Spleen (tissue), 11 donors: ENCODE measurements at regions not wholly inside any gene's neighbourhood (a gene's known extent, or its start where the extent isn't known, plus 50 kb on each side); places are given as distances from the start of the nearest gene placed in this dataset.

ENCODE experiments used
- DNase-seq: peaks from one replicate; pipeline ENCODE4 v3.0.0-alpha.2; 2020
- H3K27ac ChIP-seq, 8 donors: fragments of 200-600 bp; sonication (generic) in 7 of 8; 1 replicate in 4 of 8; 2 replicates in 4 of 8; pipeline versions ENCODE4 v1.5.0 to v1.8.0; 2016 to 2021; ENCODE audit warnings: inconsistent platforms in 4 of 8, mild to moderate bottlenecking in 4 of 8, moderate library complexity in 1 of 8
- H3K27me3 ChIP-seq, 7 donors: fragments of 200-600 bp; sonication (generic) in 6 of 7; replicated peaks in 1 of 7; 1 replicate in 4 of 7; 2 replicates in 3 of 7; pipeline versions ENCODE4 v1.5.0 to v1.8.0; 2016 to 2021; ENCODE audit warnings: inconsistent platforms in 3 of 7, mild to moderate bottlenecking in 1 of 7
- H3K36me3 ChIP-seq, 6 donors: fragments of 200-600 bp; sonication (generic) in 5 of 6; 1 replicate in 4 of 6; 2 replicates in 2 of 6; pipeline versions ENCODE4 v1.5.0 to v1.8.0; 2016 to 2021; ENCODE audit warnings: inconsistent platforms in 2 of 6
- H3K4me1 ChIP-seq, 6 donors: fragments of 200-600 bp; sonication (generic) in 5 of 6; 1 replicate in 3 of 6; 2 replicates in 3 of 6; pipeline versions ENCODE4 v1.5.0 to v1.8.0; 2016 to 2021; ENCODE audit warnings: inconsistent platforms in 3 of 6
- H3K4me3 ChIP-seq, 8 donors: fragments of 200-600 bp; sonication (generic) in 7 of 8; 1 replicate in 4 of 8; 2 replicates in 4 of 8; pipeline versions ENCODE4 v1.5.0 to v1.8.0; 2016 to 2021; ENCODE audit warnings: inconsistent platforms in 4 of 8, mild to moderate bottlenecking in 4 of 8, moderate library complexity in 2 of 8
- H3K9me3 ChIP-seq, 8 donors: fragments of 200-600 bp; sonication (generic) in 7 of 8; 1 replicate in 4 of 8; 2 replicates in 4 of 8; pipeline versions ENCODE4 v1.5.0 to v1.8.0; 2016 to 2021; ENCODE audit warnings: inconsistent platforms in 4 of 8
- CTCF ChIP-seq, 11 experiments: fragments of 200-600 bp in 7 of 11; fragments of 450-650 bp in 4 of 11; sonication (generic) in 4 of 11; IDR thresholded peaks in 8 of 11; conservative IDR thresholded peaks in 3 of 11; 1 replicate in 7 of 11; 2 replicates in 4 of 11; pipeline versions ENCODE4 v1.4.0 to v1.8.0; 2016 to 2021; ENCODE audit warnings: antibody characterized with exemption in 11 of 11, inconsistent platforms in 4 of 11, mild to moderate bottlenecking in 1 of 11
- POLR2A ChIP-seq, 3 donors: fragments of 450-650 bp; IDR thresholded peaks; one replicate each; pipeline ENCODE4 v1.5.1; 2017; ENCODE audit warnings: antibody characterized with exemption in 3 of 3, mild to moderate bottlenecking in 1 of 3
- POLR2AphosphoS5 ChIP-seq, 3 donors: sonication (generic); formaldehyde crosslinking; IDR thresholded peaks; one replicate each; pipeline ENCODE4 v1.5.1; 2017; ENCODE audit warnings: antibody characterized with exemption in 3 of 3
- WGBS, 5 donors: extraction: QIAGEN DNeasy Blood & Tissue Kit in 3 of 5; methylation state at CpG; one replicate each; pipeline versions ENCODE4 v1.1.5 to v1.1.7; 2013 to 2018; 5-methylcytosine and 5-hydroxymethylcytosine counted together
- intact Hi-C: fragments of 100-400 bp; cut with DNase I; formaldehyde crosslinking; loops from one replicate; pipeline ENCODE4 v1.15.0; 2023; ENCODE audit warnings: low total_unique reads
- donor health status: healthy with polysubstance abuse.
- donor health status: DM: no; HTN: no; CAD: no; lungs with moderate emphysema.
- donor health status: DM: no; HTN: no; CAD: no.
- donor health status: Bipolar disorder and iron deficiency.
- donor health status: healthy.
- donor health status: DM: no; HTN: no; CAD: no.
- donor health status: DM: yes; HTN: yes; CAD: no.

GRCh38 chr7:159250471-159250870 lies 105.8 kb upstream of the VIPR2 start:
- intact Hi-C loops = no loop called here
- DNase-seq = no peak
- no peak overlapping the region for H3K27ac ChIP-seq
- TF ChIP-seq POLR2AphosphoS5 (IDR thresholded peaks at IDR 0.05) (no peak), CTCF (IDR thresholded peaks at IDR 0.05 in 8 of 11, conservative IDR thresholded peaks at IDR 0.05 in 3 of 11) (no peak), POLR2A (IDR thresholded peaks at IDR 0.05) (no peak)
- peaks cover 0 to 5% (median 0%) of the 10 kb centered on the region in 7 donors for H3K27me3 ChIP-seq
- H3K4me1 ChIP-seq = no peaks in the 10 kb centered on the region
- no peaks in the 10 kb centered on the region for H3K36me3 ChIP-seq
- H3K9me3 ChIP-seq = no peaks in the 10 kb centered on the region
- 74 to 91% (median 84%) methylated on average over 1 of the region's 1 CpG for WGBS, 5 donors
- H3K4me3 ChIP-seq = no peak overlapping the region

GRCh38 chr7:159249671-159250070 lies 105.0 kb upstream of the VIPR2 start:
- no peak overlapping the region for H3K27ac ChIP-seq
- H3K36me3 ChIP-seq = no peaks in the 10 kb centered on the region
- no peaks in the 10 kb centered on the region for H3K4me1 ChIP-seq
- DNase-seq = no peak
- TF ChIP-seq CTCF (IDR thresholded peaks at IDR 0.05 in 8 of 11, conservative IDR thresholded peaks at IDR 0.05 in 3 of 11) = no peak
- TF ChIP-seq POLR2AphosphoS5 (IDR thresholded peaks at IDR 0.05) = no peak
- no peak for TF ChIP-seq POLR2A (IDR thresholded peaks at IDR 0.05)
- peaks cover 0 to 5% (median 0%) of the 10 kb centered on the region in 7 donors for H3K27me3 ChIP-seq
- intact Hi-C loops = no loop called here
- no peak overlapping the region for H3K4me3 ChIP-seq
- 76 to 87% (median 85%) methylated on average over 6 of the region's 6 CpGs for WGBS, 5 donors
- no peaks in the 10 kb centered on the region for H3K9me3 ChIP-seq

- Histone ChIP-seq H3K4me3 (no peak overlapping the region), H3K36me3 (no peaks in the 10 kb centered on the region), H3K27ac (no peak overlapping the region), H3K4me1 (no peaks in the 10 kb centered on the region), H3K9me3 (no peaks in the 10 kb centered on the region), H3K27me3 (peaks cover 0 to 5% (median 0%) of the 10 kb centered on the region in 7 donors)
- WGBS, 5 donors = 71 to 83% (median 75%) methylated on average over 2 of the region's 2 CpGs
- TF ChIP-seq POLR2A (IDR thresholded peaks at IDR 0.05) = no peak
- TF ChIP-seq POLR2AphosphoS5 (IDR thresholded peaks at IDR 0.05) = no peak
- TF ChIP-seq CTCF (IDR thresholded peaks at IDR 0.05 in 8 of 11, conservative IDR thresholded peaks at IDR 0.05 in 3 of 11) = no peak
- intact Hi-C loops = no loop called here
- no peak for DNase-seq
These were observed 103.2 kb upstream of the VIPR2 start for GRCh38 chr7:159247910-159248309.

- Histone ChIP-seq H3K9me3 (no peaks in the 10 kb centered on the region), H3K4me3 (no peak overlapping the region), H3K4me1 (no peaks in the 10 kb centered on the region), H3K27me3 (peaks cover 0 to 5% (median 0%) of the 10 kb centered on the region in 7 donors), H3K27ac (no peak overlapping the region), H3K36me3 (no peaks in the 10 kb centered on the region)
- TF ChIP-seq CTCF (IDR thresholded peaks at IDR 0.05 in 8 of 11, conservative IDR thresholded peaks at IDR 0.05 in 3 of 11) (no peak), POLR2AphosphoS5 (IDR thresholded peaks at IDR 0.05) (no peak), POLR2A (IDR thresholded peaks at IDR 0.05) (no peak)
- DNase-seq = no peak
- intact Hi-C loops = no loop called here
- WGBS, 5 donors = 22 to 58% (median 34%) methylated on average over 2 of the region's 2 CpGs
These were observed 102.2 kb upstream of the VIPR2 start for GRCh38 chr7:159246702-159247480.
